ENCODE measurements at regions not wholly inside any gene's neighbourhood (a gene's known extent, or its start where the extent isn't known, plus 50 kb on each side); places are given as distances from the start of the nearest gene placed in this dataset.
"Not testable (repeated sequence)": the region's sequence is repeated elsewhere in the genome, so short reads cannot be mapped to it uniquely, and the experiment has no call there.

DNA sequence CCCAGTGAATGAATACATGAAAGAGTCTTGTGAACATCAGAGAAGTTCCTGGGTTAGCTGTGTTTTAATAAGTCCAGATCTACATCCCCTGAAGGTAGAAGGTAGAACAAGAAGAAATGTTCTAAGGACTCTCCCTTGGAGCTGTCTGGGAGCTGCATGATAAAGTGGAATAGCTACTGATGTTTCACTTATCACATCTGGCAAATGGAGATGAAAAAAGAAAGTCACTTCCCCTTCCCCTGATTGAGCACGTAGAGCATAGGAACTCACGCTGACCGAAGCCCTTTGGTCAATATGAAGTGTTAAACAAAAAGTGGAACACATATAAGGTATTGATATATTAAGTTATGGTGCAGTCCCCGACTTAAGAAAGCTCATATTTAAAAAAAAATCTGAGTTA, 53.2 kb upstream of the PARP1 start:
- no peak for DNase-seq (ENCODE audit: low read depth)

DNA sequence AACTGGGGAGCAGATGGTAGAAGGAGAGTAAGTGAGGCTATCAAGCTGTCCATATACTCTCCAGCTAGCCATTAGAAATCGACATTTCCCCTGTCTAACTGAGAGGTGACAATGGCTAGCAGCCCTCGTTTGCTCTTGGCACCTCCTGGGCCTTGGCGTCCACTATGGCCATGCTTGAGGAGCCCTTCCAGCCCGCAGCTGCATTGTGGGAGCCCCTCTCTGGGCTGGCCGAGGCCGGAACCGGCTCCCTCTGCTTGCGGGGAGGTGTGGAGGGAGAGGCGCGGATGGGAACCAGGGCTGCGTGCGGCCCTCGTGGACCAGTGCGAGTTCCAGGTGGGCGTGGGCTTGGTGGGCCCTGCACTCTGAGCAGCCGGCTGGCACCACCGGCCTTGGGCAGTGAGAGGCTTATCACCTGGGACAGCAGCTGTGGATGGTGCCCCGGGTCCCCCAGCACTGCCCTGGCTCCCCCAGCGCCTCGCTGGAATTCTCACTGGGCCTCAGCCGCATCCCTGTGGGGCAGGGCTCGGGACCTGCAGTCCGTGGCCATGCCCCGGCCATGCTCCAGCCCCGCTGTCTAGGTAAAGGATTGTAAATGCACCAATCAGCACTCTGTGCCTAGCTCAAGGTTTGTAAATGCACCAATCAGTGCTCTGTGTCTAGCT, 56.2 kb upstream of the PARP1 start:
- DNase-seq (ENCODE audit: low read depth), result no peak

DNA sequence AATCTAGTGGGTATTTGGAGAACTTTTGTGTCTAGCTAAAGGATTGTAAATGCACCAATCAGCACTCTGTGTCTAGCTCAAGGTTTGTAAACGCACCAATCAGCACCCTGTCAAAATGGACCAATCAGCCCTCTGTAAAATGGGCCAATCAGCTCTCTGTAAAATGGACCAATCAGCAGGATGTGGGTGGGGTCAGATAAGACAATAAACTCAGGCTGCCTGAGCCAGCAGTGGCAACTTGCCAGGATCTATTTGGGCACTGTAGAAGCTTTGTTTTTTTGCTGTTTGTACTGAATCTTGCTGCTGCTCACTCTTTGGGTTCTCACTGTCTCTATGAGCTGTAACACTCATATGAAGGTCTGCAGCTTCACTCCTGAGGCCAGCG, 56.7 kb upstream of the PARP1 start:
- not testable (repeated sequence) for DNase-seq (ENCODE audit: low read depth)

DNA sequence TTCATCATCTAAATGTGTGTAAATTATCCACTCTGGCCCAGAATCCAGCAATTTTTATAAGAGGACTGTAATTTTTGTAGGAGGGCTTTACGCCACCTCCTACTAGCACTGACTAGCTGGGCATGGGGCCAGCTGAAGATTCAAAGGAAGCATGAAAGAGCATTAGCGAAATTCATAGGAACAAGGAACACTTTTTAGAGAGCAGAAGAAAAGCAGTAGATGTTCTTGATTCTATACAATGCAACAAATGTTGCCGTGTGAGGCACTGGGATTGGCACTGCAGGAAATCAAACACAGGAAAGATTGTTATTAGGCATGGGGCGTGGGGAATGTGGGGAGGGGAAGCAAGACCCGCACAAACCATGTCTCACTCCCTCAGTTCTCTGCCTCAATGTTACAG, 58.4 kb upstream of the PARP1 start:
- no peak for DNase-seq (ENCODE audit: low read depth)

DNA sequence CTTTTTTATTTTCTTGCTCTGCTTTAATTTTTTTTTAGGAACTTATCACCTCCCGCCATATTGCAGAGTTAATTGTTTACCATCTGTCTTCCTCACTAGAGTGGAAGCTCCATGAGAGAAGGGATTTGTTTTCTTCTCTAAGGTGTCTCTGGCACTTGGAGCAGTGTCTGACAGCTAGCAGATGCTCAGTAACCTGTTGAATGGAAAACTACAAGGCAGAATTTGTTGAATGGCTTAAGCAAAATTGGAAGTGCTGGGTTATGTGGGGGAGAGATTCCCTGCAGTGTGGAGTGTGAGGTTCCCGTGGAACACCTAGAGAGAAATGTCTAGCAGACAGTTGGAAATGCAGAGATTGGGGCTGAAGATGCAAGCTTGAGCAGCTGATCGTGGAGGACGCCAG, 59.5 kb upstream of the PARP1 start:
- DNase-seq (ENCODE audit: low read depth), result no peak

DNA sequence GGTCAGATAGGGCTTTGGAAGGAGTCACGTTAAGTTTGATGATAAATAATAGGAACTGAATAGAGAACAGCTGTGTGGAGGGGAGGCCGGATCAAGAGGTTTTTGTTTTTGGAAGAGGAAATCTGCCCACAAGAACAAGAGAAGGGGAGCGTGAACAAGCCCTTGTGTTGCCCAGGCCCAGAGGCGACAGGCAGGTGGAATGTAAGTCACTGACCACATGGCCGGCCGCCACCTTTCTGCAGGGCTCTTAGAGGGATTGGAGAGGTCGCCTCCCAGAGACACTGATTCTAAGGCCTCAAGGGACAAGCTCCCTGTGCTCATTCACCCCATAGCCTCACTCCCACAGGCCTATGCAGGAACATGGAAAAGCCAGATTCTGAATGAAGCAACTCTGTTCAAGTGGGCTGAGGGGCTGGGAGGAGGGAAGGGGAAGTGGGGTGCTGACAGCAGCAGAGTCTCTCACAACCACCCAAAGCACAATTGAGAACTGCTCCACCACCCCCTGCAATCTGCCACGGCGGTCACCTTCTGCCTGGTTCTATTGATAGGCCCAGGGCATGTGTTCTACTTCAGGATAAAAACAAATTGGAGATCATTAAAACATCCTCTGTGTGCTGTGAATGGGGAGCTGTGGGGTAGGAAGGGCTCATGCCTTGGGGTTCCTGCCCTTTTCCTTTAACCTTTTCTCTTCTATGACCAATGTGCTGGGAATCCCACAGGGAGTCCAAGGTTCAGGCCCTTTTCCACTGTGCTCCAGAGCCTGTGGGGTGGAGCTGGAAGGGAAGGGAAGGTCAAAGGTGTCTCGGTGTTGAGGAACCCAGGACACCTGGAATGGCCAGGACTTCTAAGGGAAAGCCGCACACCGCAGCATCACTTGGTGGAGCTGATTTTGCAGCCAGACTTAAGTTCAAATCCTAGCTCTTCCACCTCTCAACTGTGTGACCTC, 63.3 kb upstream of the PARP1 start:
- no peak for DNase-seq (ENCODE audit: low read depth)

DNA sequence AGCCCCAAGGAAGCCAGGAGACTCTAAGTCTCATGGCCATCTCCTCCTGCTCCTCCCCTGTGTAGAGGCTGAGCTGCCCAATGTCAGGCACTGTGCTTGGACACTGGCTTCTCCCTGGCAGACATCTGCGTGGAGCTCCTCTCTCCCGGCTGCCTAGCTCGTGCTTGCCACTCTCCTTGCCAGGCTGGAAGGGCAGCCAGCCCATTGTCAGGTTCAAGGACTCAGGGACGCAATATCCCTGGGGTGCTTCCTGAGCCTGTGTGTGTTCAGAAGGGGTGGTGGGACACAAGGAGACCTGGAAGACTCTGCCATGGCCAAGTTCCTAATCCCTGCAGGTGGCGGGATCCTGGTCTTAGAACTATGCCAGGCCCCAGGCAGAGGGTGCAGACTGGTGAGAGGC, 65.4 kb upstream of the PARP1 start:
- DNase-seq (ENCODE audit: low read depth), result no peak

DNA sequence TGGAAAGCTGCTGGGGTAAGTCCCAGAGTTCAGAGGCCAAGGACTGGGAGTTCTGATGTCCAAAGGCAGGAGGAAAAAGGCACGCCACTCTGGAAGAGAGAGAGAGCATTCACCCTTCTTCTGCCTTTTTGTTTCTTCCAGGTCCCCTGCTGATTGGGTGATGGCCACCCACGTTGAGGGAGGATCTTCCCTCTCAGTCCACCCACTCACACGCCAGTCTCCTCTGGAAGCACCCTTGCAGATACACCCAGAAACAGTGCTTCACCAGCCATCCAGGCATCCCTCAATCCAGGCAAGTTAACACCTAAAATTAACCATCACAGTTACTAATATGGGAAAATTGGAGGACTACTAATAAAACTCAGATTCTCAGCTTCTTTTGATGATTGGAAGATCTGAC, 66.1 kb upstream of the PARP1 start:
- DNase-seq (ENCODE audit: low read depth), result no peak

DNA sequence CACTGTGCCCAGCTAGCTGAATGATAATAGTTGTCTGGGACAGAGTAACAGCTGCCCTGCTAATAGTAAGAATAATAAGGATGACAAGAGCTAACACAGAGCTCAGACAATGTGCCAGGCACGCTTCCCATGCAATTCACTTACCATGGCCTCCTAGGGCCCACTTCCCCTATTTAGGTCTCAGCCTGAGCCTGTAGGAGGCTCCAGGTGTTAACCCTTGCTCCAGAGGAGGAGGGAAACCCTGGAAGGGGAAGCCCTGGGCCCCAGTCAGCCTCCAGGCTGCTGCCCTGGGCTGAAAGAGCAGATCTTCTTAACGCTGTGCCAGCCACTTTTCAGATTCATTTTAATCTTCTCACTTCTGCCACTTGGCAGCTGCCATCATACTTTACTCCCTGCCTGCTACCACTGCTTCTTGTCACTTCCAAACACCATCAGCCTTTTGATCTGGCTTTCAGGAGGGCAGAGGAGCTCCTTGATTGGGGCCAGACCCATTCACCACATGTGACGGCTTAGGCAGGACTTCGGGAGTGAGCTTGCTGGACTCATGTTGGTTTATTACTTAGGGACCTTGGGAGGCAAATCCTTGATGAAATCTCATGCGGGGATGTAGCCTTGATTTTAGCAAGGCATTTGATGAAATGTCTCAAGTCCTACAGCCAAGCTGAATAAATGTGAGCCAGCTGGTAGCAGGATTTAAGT, 66.7 kb upstream of the PARP1 start:
- DNase-seq (ENCODE audit: low read depth), result no peak

DNA sequence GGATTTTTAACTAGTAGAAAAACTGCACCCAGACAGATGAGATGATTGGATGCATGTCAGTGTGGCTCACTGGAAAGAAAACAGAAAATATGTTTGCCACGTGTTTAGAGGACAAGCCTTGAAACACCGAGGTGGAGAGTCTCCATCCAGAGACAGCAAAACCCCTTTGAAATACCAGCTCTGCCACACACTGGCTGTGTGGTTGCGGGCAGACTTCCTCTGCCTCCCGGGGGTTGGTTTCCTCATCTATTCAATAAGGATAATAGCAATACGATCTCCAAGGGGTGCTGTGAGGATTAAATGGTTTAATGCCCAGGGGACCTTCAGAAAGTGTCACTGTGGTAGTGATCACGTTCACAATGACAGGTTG, 67.2 kb upstream of the PARP1 start:
- DNase-seq (ENCODE audit: low read depth), result no peak

DNA sequence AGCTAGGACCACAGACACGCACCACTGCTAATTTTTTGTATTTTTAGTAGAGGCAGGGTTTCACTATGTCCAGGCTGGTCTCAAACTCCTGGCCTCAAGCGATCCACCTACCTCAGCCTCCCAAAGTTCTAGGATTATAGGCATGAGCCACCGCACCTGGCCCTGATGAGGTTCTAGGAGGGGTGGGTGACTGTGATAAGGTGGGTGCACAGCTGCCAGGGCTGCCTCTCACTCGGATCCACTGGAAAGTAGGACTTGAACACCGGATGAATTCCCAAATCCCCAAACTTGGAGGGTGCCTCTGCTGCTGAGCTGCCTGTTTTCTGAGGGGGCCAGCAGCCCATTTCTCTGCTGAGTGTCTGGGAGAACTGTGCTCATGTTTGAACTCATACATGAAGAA, 68.2 kb upstream of the PARP1 start:
- no peak for DNase-seq (ENCODE audit: low read depth)

DNA sequence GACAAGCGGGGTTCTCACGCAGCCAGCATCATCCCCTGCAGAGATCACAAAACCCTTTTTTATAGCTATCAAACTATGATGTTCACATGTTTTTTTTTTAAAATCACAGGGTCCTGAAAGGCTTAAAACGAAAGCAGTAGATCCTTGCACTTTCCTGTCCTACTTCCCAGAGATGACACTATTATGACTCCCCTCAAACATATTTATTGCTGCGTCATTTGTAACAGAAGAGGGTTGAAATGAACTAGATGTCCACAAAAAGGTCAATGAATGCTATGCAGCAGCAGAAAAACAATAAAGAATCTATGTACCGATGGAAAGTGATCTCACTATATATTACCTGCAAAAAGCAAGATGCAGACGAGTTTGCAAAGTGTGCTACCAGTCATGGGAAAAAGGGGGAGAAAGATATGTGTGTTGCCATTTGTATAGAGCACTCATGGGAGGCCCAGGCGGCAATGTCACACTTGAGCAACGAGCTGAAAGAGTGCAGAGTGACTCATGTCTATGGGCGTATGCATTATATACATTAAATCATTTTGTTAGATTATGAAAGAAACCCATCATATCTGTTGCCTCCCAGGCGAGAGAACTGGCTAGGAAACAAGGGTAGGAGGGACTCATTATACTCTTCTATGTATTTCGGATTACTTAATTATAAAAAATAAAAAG, 68.9 kb upstream of the PARP1 start:
- DNase-seq (ENCODE audit: low read depth), result peak; percentile 40

DNA sequence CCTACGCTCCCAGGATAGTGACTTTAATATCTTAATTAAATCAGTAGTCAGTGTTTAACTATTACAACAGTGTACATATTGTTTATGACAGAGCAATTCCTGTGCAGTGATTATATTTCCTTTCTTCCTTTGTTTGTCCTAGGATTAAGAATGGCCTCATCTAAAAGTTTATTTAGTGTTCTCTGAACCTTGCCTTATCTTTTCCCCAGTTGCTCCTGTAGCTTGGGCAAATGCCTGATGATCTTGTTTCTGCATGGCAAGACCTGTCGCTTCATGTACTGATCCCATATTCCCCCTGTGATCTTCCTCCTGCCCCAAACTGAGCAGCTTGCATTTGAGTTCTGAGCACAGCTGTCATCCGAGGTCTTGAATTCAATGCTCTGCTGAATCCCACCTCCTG, 69.1 kb upstream of the STUM start:
- DNase-seq (ENCODE audit: low read depth), result peak; percentile 38

DNA sequence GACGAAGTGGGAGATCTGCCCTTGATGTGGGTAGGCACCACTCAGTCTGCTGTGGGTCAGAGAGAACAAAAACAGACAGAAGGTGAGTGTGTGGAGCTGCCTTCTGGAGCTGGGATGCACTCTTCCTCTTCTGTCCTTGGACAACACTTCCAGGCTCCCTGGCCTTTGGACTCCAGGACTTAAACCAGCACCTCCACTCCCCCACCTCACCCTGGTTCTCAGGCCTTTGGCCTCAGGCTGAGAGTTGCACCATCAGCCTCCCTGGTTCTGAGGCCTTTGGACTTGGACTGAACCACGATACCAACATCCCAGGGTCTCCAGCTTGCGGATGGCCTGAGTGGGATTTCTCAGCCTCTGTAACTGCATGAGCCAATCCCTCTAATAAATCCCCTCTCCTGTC, 68.1 kb upstream of the STUM start:
- DNase-seq (ENCODE audit: low read depth), result no peak

DNA sequence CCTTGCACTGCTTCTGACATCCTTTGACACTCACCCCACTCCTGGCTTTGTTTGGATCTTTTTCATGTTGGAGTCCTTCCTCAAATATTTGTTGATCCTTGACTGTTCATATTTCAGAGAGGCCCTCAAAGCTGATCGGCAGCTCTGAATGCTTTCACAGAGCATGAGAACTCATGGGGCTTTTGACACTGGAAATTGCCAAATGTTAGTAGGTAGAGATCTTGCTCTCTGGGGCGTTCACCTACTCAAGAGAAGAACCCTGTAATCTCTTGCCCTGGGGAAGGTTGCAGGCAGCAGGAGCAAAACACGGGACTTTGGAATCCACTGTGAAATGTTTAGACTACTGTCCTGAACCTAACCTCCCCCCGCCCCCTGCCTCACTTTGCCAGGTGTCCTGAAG, 67.4 kb upstream of the STUM start:
- no peak for DNase-seq (ENCODE audit: low read depth)

DNA sequence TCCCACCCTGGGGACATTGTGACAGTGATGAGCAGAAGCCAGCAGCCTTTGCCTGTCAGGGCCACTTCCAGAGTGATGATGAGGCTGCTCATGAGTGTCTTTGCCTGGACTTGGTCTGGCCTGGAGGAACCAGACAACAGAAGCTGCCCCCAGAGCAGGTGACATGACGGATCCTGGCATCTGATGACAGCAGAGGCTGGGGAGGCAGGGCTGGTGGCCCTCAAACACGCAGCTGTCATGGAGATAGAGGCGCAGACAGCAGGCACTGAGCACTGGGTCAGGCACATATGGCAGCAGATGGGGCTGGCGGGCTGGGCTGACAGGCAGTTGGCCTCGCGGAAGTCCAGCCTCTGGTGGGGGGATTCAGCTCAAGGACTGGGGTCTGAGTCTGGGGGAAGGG, 66.4 kb upstream of the STUM start:
- DNase-seq (ENCODE audit: low read depth), result no peak

DNA sequence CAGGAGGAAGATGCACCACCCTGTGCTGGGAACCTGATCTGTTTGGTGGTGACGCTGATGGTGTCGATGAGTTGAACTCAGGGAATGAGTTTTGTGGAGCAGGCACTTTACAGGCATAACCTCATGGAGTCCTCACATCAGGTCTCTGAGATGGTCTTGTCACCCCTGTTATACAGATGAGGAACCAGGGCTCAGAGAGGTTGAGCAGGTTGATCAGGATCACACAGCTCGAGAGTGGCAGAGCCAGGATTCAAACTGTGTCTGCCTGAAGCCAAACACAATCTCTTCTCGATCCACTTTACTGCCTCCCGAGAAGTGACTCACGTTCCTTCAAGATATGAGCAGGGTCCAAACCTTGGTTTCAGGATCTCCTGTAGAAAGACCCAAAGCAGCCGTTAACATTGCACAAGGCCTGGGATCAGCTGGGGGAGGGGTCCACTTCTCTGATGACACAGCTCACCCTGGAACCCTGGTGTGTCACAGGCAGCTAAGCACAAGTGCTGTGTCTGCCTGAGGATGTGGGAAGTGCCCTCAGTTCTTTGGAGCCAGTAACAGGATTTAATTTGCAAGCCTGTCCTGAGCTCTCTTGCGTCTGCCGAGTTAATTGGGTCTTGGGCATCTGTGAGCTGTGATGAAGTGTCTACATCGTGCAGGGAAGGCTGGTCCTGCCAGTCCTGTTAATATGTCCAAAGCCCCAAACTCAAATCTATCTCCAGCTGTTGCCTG, 65.4 kb upstream of the STUM start:
- DNase-seq (ENCODE audit: low read depth), result peak; percentile 11

DNA sequence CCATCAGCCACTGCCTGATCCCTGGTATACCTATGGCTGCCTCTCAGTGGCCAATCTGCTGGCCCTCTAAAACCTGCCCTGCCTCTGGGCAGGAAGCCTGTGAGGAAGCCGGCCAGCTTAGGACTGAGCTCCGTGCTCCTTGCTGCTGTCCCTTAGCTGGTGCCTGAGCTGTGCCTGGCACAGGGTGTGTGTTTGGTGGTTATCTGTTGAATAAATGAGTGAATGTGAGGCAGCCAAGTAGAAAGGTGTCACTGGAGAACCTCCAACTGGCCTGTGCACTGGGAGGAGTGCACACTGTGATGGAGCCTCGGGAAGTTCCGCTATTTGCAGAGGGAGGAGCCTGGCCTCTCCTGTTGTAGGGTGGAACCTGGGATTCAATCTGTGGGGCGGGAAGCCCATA, 63.4 kb upstream of the STUM start:
- DNase-seq (ENCODE audit: low read depth), result no peak

DNA sequence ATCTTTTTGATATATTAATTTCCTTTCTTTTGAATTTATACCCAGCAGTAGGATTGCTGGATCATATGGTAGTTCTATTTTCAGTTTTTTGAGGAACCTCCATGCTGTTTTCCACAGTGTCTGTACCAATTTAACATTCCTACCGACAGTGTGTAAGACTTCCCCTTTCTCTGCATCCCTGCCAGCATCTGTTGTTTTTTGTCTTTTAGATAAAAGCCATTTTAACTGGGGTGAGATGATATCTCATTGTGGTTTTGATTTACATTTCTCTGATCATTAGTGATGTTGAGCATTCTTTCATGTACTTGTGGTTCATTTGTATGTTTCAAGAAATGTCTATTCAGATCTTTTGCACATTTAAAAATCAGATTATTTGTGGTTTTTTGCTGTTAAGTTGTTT, 62.4 kb upstream of the STUM start:
- DNase-seq (ENCODE audit: low read depth), result no peak

DNA sequence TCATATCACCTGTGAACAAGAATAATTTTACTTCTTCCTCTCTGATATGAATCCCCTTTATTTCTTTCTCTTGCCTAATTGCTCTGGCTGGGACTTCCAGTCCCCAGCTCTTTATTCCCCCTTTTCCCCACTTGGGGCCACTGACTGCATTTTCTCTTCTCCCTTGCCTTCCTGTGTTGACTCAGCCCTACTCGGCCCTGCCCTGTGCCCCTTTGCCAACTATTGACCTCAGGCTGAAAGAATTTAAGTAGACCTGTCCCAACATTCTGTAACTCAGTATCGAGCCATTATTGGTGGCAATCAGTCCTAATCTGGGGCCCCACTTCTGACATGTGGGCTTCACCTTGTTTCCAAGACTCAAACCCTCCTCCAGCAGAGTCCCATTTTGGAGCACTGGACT, 60.6 kb upstream of the STUM start:
- no peak for DNase-seq (ENCODE audit: low read depth)

DNA sequence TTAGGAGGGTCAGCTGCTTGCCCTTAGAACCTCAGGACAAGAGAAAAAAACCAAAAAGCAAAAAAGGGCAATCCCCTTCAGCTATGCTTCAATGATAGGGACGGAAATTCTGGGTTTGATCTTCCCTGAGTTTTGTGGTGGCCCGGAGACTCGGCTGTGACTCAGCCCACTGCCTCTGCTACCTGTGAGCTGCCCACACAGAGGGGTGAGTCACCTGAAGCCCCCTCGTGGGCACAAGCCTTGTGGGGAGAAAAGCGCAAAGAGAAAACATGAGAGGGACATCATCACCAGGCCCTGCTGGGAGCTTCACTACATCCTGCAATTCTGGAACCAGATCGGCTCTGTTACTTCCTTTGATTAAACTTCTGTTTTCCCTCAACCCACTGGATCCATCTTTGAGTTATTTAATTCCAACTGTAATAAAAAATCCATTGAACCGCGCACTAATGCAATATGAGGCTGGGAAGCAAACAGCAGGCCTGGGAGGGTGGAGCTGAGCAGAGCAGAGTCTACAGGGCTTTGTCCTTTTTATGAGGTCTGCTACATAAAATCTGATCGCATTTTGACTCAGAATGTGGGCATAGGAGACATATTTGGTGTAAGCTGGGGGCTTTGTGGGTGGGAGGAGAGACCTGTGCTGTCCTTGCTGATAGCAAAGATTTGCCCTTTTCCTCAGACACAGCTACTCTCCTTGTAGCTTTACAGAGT, 58.7 kb upstream of the STUM start:
- DNase-seq (ENCODE audit: low read depth), result no peak
